Astrocyte (in vitro differentiated cells and primary cell): ENCODE measurements at regions not wholly inside any gene's neighbourhood (a gene's known extent, or its start where the extent isn't known, plus 50 kb on each side); places are given as distances from the start of the nearest gene placed in this dataset.

ENCODE experiments used
- DNase-seq: peaks from one replicate; pipeline ENCODE4 v3.0.0-alpha.2; 2010; ENCODE audit warnings: low read depth
- FAIRE-seq: peaks from 2 replicates; lab custom pipeline; 2011; peaks lifted over from hg19 to GRCh38; lab: Jason Lieb, UNC
- H2AFZ ChIP-seq: 2 replicates; pipeline ENCODE4 v1.6.0; 2012; ENCODE audit warnings: low read depth, low read length, inconsistent platforms
- H3K27ac ChIP-seq: 2 replicates; pipeline ENCODE4 v1.5.1; 2011; ENCODE audit warnings: low read depth, low read length, inconsistent platforms
- H3K27me3 ChIP-seq: 2 replicates; pipeline ENCODE4 v1.6.0; 2011; ENCODE audit warnings: low read length, inconsistent platforms; ENCODE audit not compliant: insufficient read depth
- H3K36me3 ChIP-seq: 2 replicates; pipeline ENCODE4 v1.5.1; 2011; ENCODE audit warnings: low read length, inconsistent platforms; ENCODE audit not compliant: insufficient read depth
- H3K4me1 ChIP-seq: 2 replicates; pipeline ENCODE4 v1.5.1; 2011; ENCODE audit warnings: low read length, inconsistent platforms; ENCODE audit not compliant: insufficient read depth
- H3K4me2 ChIP-seq: 2 replicates; pipeline ENCODE4 v1.6.0; 2012; ENCODE audit warnings: low read length, inconsistent platforms
- H3K4me3 ChIP-seq: 2 replicates; pipeline ENCODE4 v1.5.1; 2011; ENCODE audit warnings: low read depth, mild to moderate bottlenecking, low read length, inconsistent platforms; ENCODE audit not compliant: insufficient read depth
- H3K79me2 ChIP-seq: 2 replicates; pipeline ENCODE4 v1.6.0; 2012; ENCODE audit warnings: mild to moderate bottlenecking, low read length, inconsistent platforms; ENCODE audit not compliant: insufficient read depth
- H3K9ac ChIP-seq: 2 replicates; pipeline ENCODE4 v1.6.0; 2012; ENCODE audit warnings: mild to moderate bottlenecking, low read length, inconsistent platforms
- H3K9me3 ChIP-seq: 2 replicates; pipeline ENCODE4 v1.5.1; 2012; ENCODE audit warnings: low read depth, mild to moderate bottlenecking, low read length, inconsistent platforms; ENCODE audit not compliant: insufficient read depth
- H4K20me1 ChIP-seq: 2 replicates; pipeline ENCODE4 v1.6.0; 2012; ENCODE audit warnings: low read length, inconsistent platforms; ENCODE audit not compliant: insufficient read depth
- H3K27ac Mint-ChIP-seq: one replicate; pipeline ENCODE4 v1.8.0; 2021; ENCODE audit warnings: mild to moderate bottlenecking, mixed read lengths; ENCODE audit not compliant: unreplicated experiment
- H3K27me3 Mint-ChIP-seq: one replicate; pipeline ENCODE4 v1.8.0; 2021; ENCODE audit warnings: low read depth, mixed read lengths; ENCODE audit not compliant: unreplicated experiment
- H3K36me3 Mint-ChIP-seq: one replicate; pipeline ENCODE4 v1.8.0; 2021; ENCODE audit warnings: low read depth, mixed read lengths; ENCODE audit not compliant: unreplicated experiment
- H3K4me1 Mint-ChIP-seq: one replicate; pipeline ENCODE4 v1.8.0; 2021; ENCODE audit warnings: low read depth, mixed read lengths; ENCODE audit not compliant: unreplicated experiment
- H3K4me3 Mint-ChIP-seq: one replicate; pipeline ENCODE4 v1.8.0; 2021; ENCODE audit warnings: mild to moderate bottlenecking, moderate library complexity, mixed read lengths; ENCODE audit not compliant: unreplicated experiment
- H3K9me3 Mint-ChIP-seq: one replicate; pipeline ENCODE4 v1.8.0; 2021; ENCODE audit warnings: mild to moderate bottlenecking, mixed read lengths; ENCODE audit not compliant: unreplicated experiment
- EZH2 ChIP-seq: IDR thresholded peaks from 2 replicates; pipeline ENCODE4 v1.6.1; 2012; ENCODE audit warnings: mild to moderate bottlenecking, low read length, inconsistent platforms; ENCODE audit not compliant: insufficient read depth
- TF ChIP-seq, protein P1 (sequence below): IDR thresholded peaks from 2 replicates; pipeline ENCODE4 v1.5.1; 2011; ENCODE audit warnings: low read depth, mild to moderate bottlenecking, inconsistent platforms, low read length, moderate library complexity; ENCODE audit not compliant: insufficient read depth

DNA sequence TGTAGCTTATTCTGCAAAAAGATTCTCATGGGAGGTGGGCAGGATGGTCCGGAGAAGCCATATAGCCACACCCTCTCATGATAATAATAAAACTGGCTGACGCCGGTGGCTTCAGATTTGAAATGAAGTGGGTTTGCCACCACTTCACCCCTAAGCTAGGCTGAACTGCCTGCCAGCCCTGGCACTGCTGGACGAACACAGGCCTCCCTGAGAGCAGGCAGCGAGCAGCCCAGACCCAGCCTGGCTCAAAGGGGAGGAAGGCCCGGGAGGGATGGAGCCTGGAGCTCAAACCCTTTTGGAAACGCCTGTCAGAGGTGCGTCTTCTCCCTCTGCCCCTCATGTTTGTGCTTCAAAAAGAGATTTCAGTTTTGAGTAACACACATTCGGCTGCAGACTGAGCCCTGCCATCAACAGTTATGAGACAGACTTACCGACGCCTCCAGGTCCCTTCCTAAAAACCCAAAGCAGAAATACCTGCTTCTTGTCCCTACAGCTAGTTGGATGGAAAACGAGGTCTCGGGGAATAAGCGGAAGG is 71.1 kb upstream of the HPCAL1 start:
- no peaks in the 10 kb centered on the region for H3K9me3 ChIP-seq
- Mint-ChIP-seq H3K4me3 (no peak overlapping the region), H3K36me3 (no peaks in the 10 kb centered on the region), H3K9me3 (peaks cover 2% of the 10 kb centered on the region), H3K27ac (no peak overlapping the region), H3K27me3 (peaks cover 40% of the 10 kb centered on the region), H3K4me1 (peaks cover 7% of the 10 kb centered on the region)
- no peak overlapping the region for H3K9ac ChIP-seq
- H2AFZ ChIP-seq, result no peak overlapping the region
- FAIRE-seq (no peak), DNase-seq (no peak)
- no peaks in the 10 kb centered on the region for H3K36me3 ChIP-seq
- H3K79me2 ChIP-seq, result no peaks in the 10 kb centered on the region
- no peak overlapping the region for H3K4me2 ChIP-seq
- no peak overlapping the region for H3K4me3 ChIP-seq
- H3K4me1 ChIP-seq, result peaks cover 5% of the 10 kb centered on the region
- no peaks in the 10 kb centered on the region for H3K27me3 ChIP-seq
- H4K20me1 ChIP-seq, result no peaks in the 10 kb centered on the region
- no peak for TF ChIP-seq EZH2
- TF ChIP-seq, protein P1, sequence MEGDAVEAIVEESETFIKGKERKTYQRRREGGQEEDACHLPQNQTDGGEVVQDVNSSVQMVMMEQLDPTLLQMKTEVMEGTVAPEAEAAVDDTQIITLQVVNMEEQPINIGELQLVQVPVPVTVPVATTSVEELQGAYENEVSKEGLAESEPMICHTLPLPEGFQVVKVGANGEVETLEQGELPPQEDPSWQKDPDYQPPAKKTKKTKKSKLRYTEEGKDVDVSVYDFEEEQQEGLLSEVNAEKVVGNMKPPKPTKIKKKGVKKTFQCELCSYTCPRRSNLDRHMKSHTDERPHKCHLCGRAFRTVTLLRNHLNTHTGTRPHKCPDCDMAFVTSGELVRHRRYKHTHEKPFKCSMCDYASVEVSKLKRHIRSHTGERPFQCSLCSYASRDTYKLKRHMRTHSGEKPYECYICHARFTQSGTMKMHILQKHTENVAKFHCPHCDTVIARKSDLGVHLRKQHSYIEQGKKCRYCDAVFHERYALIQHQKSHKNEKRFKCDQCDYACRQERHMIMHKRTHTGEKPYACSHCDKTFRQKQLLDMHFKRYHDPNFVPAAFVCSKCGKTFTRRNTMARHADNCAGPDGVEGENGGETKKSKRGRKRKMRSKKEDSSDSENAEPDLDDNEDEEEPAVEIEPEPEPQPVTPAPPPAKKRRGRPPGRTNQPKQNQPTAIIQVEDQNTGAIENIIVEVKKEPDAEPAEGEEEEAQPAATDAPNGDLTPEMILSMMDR, result no peak
- H3K27ac ChIP-seq, result no peak overlapping the region

DNA sequence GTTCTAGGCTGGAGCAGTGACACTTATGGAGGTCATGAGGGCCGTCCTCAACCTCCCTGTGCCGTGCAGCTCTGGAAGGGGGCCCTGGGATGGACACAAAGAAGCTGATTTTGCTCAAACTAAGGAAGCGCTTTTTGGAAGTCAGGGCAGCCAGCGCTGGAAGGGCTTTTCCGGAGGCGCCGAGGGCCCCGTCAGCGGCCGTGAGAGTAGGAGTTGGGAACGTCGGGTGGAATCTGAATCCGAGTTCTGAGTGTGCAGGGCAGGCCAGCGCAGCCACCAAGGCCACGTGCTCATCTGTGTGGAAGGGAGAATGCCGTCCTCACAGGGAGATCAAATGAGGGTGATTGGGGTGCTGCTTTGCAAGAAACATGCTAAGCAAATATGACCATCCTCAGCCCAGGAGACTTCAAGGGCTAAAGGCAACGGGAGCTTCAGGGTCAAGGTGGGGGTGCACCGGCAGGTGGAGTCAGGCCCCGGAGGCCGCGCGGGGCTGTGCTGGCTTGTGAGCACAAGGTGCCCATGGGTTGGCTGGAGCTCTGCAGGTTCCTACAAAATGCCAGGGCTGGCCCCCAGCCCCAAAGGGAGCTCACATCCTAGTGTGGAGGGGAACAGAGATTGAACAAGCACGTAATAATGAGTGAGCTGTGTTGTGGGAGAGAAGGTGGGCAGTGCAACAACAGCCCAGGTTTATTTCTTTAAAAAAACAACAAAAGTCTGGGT is 70.4 kb upstream of the HPCAL1 start:
- Mint-ChIP-seq H3K36me3 (no peaks in the 10 kb centered on the region), H3K27me3 (peaks cover 43% of the 10 kb centered on the region), H3K4me3 (no peak overlapping the region), H3K9me3 (peaks cover 2% of the 10 kb centered on the region), H3K27ac (no peak overlapping the region), H3K4me1 (peaks cover 6% of the 10 kb centered on the region)
- TF ChIP-seq, protein P1, result no peak
- TF ChIP-seq EZH2, result no peak
- FAIRE-seq (no peak), DNase-seq (no peak)
- no peak overlapping the region for H3K4me3 ChIP-seq
- H3K27me3 ChIP-seq, result no peaks in the 10 kb centered on the region
- peaks cover 5% of the 10 kb centered on the region for H3K4me1 ChIP-seq
- H3K4me2 ChIP-seq, result no peak overlapping the region
- no peaks in the 10 kb centered on the region for H3K79me2 ChIP-seq
- H3K9me3 ChIP-seq, result no peaks in the 10 kb centered on the region
- no peak overlapping the region for H3K9ac ChIP-seq
- H3K27ac ChIP-seq, result no peak overlapping the region
- no peaks in the 10 kb centered on the region for H4K20me1 ChIP-seq
- H3K36me3 ChIP-seq, result no peaks in the 10 kb centered on the region
- H2AFZ ChIP-seq, result no peak overlapping the region
